GM12878 (cell line): ENCODE measurements at regions not wholly inside any gene's neighbourhood (a gene's known extent, or its start where the extent isn't known, plus 50 kb on each side); places are given as distances from the start of the nearest gene placed in this dataset.

ENCODE experiments used
- CHD2 ChIP-seq: IDR thresholded peaks from 2 replicates; pipeline ENCODE4 v1.6.1; 2011; ENCODE audit warnings: low read depth, low read length, improper control_type of control experiment, borderline replicate concordance
- ESRRA ChIP-seq: IDR thresholded peaks from 2 replicates; pipeline ENCODE4 v1.6.1; 2012; ENCODE audit warnings: mild to moderate bottlenecking, low read length, improper control_type of control experiment
- GATAD2B ChIP-seq: fragments of 450-650 bp; conservative IDR thresholded peaks from 2 replicates; pipeline ENCODE4 v1.6.1; 2017; ENCODE audit warnings: low read depth, mild to moderate bottlenecking, moderate library complexity
- IKZF2 ChIP-seq, 2 experiments: fragments of 450-650 bp; IDR thresholded peaks; 2 replicates each; pipeline ENCODE4 v1.6.1; 2017; ENCODE audit warnings: mild to moderate bottlenecking in 2 of 2, moderate library complexity in 2 of 2
- IRF4 ChIP-seq: IDR thresholded peaks from 2 replicates; pipeline ENCODE4 v1.6.1; 2011; ENCODE audit warnings: low read depth, low read length
- JUND ChIP-seq: IDR thresholded peaks from 2 replicates; pipeline ENCODE4 v1.6.1; 2012; ENCODE audit warnings: low read depth, mild to moderate bottlenecking, low read length, improper control_type of control experiment, moderate library complexity
- KAT2A ChIP-seq: conservative IDR thresholded peaks from 2 replicates; pipeline ENCODE4 v1.6.1; 2011; ENCODE audit warnings: low read depth, low read length; ENCODE audit not compliant: control insufficient read depth
- SIX5 ChIP-seq: IDR thresholded peaks from 2 replicates; pipeline ENCODE4 v1.6.1; 2011; ENCODE audit warnings: mild to moderate bottlenecking, low read depth, low read length, moderate library complexity; ENCODE audit not compliant: severe bottlenecking
- SUPT20H ChIP-seq: IDR thresholded peaks from 2 replicates; pipeline ENCODE4 v1.6.1; 2011; ENCODE audit warnings: low read depth, mild to moderate bottlenecking, low read length, moderate library complexity, borderline replicate concordance; ENCODE audit not compliant: control insufficient read depth
- YY1 ChIP-seq: IDR thresholded peaks from 2 replicates; pipeline ENCODE4 v1.6.1; 2011; ENCODE audit warnings: low read depth, mild to moderate bottlenecking, low read length
- TF ChIP-seq, protein P1 (sequence below), 3 experiments: IDR thresholded peaks in 2 of 3; conservative IDR thresholded peaks in 1 of 3; 2 replicates each; pipeline ENCODE4 v1.5.1; 2011; ENCODE audit warnings: low read depth in 3 of 3, low read length in 3 of 3, mild to moderate bottlenecking in 3 of 3, control low read depth in 2 of 3, moderate library complexity in 2 of 3, inconsistent platforms in 1 of 3, mixed read lengths in 1 of 3; ENCODE audit not compliant: control insufficient read depth in 2 of 3, insufficient read depth in 1 of 3; ENCODE audit errors: extremely low read depth in 1 of 3
- TF ChIP-seq, protein P2 (sequence below): fragments of 450-650 bp; IDR thresholded peaks from 2 replicates; pipeline ENCODE4 v1.6.1; 2018; ENCODE audit warnings: borderline replicate concordance, mild to moderate bottlenecking; ENCODE audit not compliant: partially characterized antibody

DNA sequence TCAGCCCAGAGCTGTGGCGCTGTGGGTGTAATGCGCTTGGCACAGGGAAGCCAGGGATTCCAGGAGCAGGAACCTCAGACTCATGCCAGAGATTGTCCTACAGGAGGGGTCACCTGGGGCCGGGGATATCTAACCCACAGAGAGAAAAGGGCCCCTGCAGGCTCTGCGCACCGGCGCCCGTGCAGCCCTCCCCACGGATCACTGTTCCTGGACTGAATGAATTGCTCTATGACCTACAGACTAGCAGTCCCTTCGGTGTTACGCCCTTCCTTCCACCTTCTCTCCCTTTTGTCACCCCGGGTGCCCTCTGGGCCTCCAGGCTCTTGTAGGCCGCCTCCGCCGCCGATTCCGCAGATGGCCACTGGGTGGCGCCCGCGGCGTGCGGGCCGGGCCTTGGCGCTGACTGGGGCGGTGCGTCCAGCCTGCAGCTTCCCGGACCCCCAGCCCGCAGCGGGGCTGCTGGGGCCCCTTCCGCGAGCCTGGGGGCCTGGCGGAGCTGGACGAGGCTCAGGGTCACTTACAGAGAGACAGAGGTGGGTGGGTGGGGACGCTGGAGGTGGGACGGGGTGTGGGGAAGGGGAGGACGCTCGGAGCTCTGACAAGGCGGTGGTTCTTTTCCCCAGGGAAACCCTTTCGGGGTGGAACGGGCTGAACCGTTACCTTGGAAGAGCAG lies 101.3 kb downstream of the IER5 start (continued):
- no peak for TF ChIP-seq CHD2
- no peak for TF ChIP-seq SUPT20H
- TF ChIP-seq, protein P1, sequence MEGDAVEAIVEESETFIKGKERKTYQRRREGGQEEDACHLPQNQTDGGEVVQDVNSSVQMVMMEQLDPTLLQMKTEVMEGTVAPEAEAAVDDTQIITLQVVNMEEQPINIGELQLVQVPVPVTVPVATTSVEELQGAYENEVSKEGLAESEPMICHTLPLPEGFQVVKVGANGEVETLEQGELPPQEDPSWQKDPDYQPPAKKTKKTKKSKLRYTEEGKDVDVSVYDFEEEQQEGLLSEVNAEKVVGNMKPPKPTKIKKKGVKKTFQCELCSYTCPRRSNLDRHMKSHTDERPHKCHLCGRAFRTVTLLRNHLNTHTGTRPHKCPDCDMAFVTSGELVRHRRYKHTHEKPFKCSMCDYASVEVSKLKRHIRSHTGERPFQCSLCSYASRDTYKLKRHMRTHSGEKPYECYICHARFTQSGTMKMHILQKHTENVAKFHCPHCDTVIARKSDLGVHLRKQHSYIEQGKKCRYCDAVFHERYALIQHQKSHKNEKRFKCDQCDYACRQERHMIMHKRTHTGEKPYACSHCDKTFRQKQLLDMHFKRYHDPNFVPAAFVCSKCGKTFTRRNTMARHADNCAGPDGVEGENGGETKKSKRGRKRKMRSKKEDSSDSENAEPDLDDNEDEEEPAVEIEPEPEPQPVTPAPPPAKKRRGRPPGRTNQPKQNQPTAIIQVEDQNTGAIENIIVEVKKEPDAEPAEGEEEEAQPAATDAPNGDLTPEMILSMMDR (IDR thresholded peaks at IDR 0.05 in 2 of 3, conservative IDR thresholded peaks at IDR 0.05 in 1 of 3; ENCODE audit: control insufficient read depth in 2 of 3, extremely low read depth in 1 of 3, insufficient read depth in 1 of 3, low read depth in 3 of 3, low read length in 3 of 3) = peak; percentile 95 to 98 (median 97)
- no peak for TF ChIP-seq IRF4
- TF ChIP-seq SIX5 = no peak
- TF ChIP-seq KAT2A = no peak
- TF ChIP-seq IKZF2 (IDR thresholded peaks at IDR 0.05) = no peak
- no peak for TF ChIP-seq ESRRA
- 0 out of 2 replicates have a peak, but pooled peaks have one; percentile 34 for TF ChIP-seq JUND
- peak; percentile 55; the same call in 1 of the 2 replicates for TF ChIP-seq GATAD2B
- peak; percentile 50; the same call in 1 of the 2 replicates for TF ChIP-seq YY1
- TF ChIP-seq, protein P2, sequence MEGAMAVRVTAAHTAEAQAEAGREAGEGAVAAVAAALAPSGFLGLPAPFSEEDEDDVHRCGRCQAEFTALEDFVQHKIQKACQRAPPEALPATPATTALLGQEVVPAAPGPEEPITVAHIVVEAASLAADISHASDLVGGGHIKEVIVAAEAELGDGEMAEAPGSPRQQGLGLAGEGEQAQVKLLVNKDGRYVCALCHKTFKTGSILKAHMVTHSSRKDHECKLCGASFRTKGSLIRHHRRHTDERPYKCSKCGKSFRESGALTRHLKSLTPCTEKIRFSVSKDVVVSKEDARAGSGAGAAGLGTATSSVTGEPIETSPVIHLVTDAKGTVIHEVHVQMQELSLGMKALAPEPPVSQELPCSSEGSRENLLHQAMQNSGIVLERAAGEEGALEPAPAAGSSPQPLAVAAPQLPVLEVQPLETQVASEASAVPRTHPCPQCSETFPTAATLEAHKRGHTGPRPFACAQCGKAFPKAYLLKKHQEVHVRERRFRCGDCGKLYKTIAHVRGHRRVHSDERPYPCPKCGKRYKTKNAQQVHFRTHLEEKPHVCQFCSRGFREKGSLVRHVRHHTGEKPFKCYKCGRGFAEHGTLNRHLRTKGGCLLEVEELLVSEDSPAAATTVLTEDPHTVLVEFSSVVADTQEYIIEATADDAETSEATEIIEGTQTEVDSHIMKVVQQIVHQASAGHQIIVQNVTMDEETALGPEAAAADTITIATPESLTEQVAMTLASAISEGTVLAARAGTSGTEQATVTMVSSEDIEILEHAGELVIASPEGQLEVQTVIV = no peak
- TF ChIP-seq, all 136 proteins: peak for 13
